ENCODE measurements at regions not wholly inside any gene's neighbourhood (a gene's known extent, or its start where the extent isn't known, plus 50 kb on each side); places are given as distances from the start of the nearest gene placed in this dataset.

DNA sequence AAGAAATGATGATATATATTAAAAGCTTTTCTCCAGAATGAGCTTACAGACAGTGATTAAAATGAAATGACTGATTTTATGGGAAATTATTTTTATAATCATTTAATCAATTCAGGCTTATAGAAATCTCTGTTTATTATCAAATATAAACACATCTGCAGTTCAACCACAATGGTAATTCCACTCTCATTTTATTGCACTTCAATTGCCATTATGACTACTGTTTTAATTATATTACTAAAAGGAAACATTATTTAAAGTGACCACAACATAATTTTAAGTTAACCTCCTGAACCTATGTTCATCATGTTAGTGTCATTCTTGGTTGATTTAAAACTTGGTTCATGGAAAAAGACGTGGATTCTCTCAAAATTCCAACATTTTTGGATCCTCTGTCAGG is 536.3 kb downstream of the SLC6A15 start:
- TF ChIP-seq, protein P1, sequence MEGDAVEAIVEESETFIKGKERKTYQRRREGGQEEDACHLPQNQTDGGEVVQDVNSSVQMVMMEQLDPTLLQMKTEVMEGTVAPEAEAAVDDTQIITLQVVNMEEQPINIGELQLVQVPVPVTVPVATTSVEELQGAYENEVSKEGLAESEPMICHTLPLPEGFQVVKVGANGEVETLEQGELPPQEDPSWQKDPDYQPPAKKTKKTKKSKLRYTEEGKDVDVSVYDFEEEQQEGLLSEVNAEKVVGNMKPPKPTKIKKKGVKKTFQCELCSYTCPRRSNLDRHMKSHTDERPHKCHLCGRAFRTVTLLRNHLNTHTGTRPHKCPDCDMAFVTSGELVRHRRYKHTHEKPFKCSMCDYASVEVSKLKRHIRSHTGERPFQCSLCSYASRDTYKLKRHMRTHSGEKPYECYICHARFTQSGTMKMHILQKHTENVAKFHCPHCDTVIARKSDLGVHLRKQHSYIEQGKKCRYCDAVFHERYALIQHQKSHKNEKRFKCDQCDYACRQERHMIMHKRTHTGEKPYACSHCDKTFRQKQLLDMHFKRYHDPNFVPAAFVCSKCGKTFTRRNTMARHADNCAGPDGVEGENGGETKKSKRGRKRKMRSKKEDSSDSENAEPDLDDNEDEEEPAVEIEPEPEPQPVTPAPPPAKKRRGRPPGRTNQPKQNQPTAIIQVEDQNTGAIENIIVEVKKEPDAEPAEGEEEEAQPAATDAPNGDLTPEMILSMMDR (IDR thresholded peaks at IDR 0.05) = no peak
- no peak for TF ChIP-seq POLR2A (IDR thresholded peaks at IDR 0.05)
